GM10266 (cell line): ENCODE measurements at regions not wholly inside any gene's neighbourhood (a gene's known extent, or its start where the extent isn't known, plus 50 kb on each side); places are given as distances from the start of the nearest gene placed in this dataset.

Experiments used
- DNase-seq: peaks from one replicate; pipeline ENCODE4 v3.0.0; 2012; ENCODE audit errors: extremely low spot score
- TF ChIP-seq, protein P1 (sequence below): IDR thresholded peaks from 2 replicates; pipeline ENCODE4 v1.5.1; 2012; ENCODE audit warnings: mild to moderate bottlenecking, low read depth; ENCODE audit not compliant: control insufficient read depth, insufficient read depth; ENCODE audit errors: missing control alignments

DNA sequence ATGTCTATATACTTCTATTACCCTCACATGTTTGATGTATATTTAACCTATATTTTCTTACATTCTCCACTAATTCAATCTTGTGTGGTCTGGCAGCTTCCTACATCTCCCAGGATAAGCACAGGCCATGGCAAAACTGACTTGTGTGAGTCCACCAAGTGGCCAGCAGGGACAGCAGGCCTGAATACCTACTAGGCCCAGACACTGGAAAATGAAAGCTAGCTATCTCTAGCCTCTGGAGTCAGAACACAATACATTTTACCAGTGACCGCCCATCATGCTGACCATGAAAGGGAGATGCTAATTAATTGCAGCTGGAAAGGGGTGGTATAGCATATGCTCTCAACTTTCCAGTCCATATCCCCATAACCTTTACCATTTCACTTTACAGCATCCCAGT is 132.3 kb downstream of the PCTP start:
- DNase-seq, result no peak
- TF ChIP-seq, protein P1, sequence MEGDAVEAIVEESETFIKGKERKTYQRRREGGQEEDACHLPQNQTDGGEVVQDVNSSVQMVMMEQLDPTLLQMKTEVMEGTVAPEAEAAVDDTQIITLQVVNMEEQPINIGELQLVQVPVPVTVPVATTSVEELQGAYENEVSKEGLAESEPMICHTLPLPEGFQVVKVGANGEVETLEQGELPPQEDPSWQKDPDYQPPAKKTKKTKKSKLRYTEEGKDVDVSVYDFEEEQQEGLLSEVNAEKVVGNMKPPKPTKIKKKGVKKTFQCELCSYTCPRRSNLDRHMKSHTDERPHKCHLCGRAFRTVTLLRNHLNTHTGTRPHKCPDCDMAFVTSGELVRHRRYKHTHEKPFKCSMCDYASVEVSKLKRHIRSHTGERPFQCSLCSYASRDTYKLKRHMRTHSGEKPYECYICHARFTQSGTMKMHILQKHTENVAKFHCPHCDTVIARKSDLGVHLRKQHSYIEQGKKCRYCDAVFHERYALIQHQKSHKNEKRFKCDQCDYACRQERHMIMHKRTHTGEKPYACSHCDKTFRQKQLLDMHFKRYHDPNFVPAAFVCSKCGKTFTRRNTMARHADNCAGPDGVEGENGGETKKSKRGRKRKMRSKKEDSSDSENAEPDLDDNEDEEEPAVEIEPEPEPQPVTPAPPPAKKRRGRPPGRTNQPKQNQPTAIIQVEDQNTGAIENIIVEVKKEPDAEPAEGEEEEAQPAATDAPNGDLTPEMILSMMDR, result no peak

DNA sequence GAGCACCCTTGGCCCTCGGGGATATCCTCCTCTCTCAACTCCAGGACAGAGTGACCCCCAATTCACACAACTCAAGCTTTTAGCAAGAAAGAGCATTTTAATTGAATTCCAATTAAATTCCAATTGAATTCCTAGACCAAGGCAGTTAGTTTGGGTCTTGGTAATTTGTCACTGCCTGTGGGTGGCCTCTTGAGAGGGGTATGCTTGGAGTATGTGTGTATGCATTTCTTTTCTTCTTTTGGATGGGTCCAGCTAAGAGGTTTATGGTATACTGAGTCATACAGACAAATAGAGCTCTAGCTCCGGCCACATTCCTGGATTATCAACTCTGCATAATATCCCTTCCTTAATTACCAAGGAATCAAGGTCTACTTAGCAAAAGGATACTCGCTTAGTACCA is 136.7 kb downstream of the PCTP start:
- DNase-seq, result no peak
- TF ChIP-seq, protein P1, result no peak

DNA sequence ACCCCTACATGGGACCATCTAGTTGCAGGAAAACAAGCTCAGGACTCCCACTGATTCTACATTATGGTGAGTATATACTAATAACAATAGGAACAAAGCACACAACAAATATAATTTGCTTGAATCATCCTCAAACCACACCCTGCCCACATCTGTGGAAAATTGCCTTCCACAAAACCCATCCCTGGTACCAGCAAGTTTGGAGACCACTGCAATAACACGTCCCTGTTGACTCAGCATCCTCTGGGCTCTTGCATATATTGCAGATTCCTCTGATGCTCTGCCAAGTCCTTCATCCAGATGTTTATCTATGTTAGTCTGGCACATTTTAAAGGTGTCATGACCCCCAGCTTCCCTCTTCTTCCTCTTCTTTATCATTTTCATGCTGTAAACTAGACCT is 138.4 kb downstream of the PCTP start:
- no peak for DNase-seq
- TF ChIP-seq, protein P1, result no peak

DNA sequence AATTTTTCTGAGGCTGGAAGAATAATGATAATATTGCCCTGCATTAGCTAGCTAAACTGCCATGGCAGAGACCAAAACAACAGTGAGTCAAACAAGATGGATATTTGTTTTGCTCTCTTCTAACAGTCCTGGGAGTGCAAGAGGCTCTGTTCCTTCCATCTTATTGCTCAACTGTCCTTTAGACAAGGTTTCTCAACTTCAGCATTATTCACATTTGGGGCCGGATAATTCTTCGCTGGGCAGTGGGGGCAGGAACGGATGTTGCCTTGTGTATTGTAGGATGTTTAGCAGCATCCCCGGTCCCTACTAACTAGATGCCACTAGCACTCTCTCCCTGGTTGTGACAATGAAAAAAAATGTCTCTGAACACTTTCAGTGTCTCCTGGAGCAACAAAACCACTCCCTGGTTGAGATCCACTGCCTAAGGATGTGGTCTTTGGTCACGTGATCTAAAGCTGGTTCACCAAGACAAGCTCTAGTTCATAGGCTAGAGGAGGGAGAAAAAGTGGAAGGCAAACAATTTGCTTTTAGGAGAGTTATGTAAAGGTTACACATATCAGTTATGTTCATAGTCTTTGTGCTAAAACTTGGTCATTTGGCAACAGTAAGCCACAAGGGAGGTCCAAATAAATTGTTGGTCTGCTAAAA is 144.4 kb downstream of the PCTP start:
- TF ChIP-seq, protein P1, result no peak
- no peak for DNase-seq

DNA sequence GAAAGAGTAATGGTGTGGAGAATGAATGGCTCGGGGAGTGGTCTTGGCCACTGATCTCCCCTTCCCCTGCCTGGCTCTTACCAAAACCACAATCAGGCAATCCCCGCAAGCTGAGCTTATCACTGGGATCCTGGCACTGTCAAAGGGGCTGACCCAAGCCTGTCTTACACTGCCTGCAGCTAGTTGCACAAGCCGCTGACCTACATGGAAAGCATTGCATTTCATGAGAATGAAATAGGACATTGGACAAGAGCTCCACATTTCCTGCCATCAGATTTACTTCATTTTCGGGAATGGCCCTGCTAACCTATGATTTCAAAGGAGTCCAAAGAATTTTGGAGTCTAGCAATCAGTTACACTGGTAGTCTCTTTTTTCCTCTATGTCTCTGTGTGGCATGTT is 146.4 kb downstream of the PCTP start:
- TF ChIP-seq, protein P1, result no peak
- no peak for DNase-seq

DNA sequence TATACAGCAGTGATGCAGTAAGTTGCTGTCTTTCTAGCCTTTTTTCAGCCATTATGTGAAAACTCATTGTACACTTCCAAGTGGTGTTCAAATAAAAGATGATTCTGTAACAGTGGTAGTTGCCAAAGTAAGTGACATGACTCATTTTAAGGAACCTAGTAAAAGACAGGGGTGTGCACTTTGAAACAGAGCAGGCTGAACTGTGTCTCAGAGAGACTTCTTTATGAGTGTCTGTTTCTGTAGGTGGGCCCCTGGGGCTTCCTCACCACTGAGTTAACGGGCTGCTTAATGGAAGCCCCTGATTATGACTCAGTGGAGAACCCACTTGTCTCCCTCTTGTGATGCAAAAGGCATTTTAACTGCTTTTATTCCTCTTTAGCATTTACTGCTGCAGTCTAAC is 147.3 kb downstream of the PCTP start:
- no peak for DNase-seq
- TF ChIP-seq, protein P1, result no peak

DNA sequence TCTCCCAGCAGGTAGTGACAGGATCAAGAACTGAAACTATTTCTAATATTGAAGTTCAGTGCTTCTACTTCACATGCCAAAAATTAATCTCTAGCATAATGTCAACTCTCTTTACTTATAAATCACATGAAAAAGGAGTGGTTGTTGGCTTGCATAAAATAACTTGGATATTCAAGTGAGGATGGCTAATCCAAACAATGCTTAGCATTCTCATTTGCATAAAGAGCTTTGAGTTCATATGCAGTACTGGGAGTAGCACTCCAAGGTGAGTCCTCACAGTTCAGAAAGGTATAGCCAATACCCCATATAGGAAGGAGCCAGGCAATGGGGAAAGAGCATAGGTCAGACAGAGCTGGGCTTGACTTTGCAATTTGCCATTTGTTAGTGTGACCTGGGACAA is 149.3 kb downstream of the PCTP start:
- no peak for DNase-seq
- TF ChIP-seq, protein P1, result no peak
